ENCODE measurements at regions not wholly inside any gene's neighbourhood (a gene's known extent, or its start where the extent isn't known, plus 50 kb on each side); places are given as distances from the start of the nearest gene placed in this dataset.

GRCh38 chr9:89939626-89940292 lies 334.9 kb downstream of the GADD45G start:
- TF ChIP-seq CTCF (IDR thresholded peaks at IDR 0.05; ENCODE audit: poor library complexity, severe bottlenecking) (no peak), EP300 (conservative IDR thresholded peaks at IDR 0.05; ENCODE audit: poor library complexity, severe bottlenecking) (no peak), EZH2 (IDR thresholded peaks at IDR 0.05; ENCODE audit: borderline replicate concordance, insufficient read depth, low read length, poor library complexity, severe bottlenecking) (no peak)
